CD4-positive, alpha-beta T cell treated with Interleukin-6 at 100 ng/mL for 8 hours (primary cell): ENCODE measurements at regions not wholly inside any gene's neighbourhood (a gene's known extent, or its start where the extent isn't known, plus 50 kb on each side); places are given as distances from the start of the nearest gene placed in this dataset.

Experiments used
- DNase-seq: peaks from one replicate; pipeline ENCODE4 v3.0.0-alpha.2; 2020; ENCODE audit warnings: mixed read lengths, low spot score

DNA sequence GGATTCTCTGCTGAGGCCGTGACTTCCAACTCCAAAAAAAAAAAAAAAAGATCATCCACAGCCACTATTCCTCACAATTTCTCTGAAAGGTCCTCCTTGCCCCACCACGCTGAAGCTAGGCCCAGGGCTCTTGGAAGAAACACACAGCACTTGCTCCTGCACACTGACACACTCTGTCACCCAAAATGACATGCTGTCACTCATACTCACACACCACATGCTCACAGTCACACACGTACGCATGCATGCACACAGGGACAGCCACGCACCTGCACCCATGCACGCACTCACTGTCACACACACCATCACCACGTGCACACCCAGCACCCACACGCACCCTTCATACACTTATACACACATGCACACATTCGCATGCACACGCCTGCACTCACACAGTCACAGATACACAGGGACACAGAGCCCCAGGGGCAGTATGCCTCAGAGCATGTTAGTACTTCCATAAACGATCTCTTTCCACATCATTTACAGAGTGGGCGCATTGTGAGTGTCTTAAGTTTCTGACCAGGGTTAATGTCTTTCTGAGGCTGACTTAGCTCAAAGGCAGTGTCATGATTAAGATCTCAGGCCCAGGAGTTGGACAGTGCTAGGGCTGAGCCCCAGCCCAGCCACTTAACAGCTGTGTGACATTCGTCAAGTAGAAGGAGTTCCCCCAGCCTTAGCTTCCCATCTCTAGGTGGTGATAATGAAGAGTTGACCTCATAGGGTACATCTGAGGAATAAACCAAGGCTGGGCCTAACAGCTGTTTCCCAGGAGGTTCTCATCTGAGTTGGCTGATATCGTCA lies 93.4 kb downstream of the GLI2 start:
- no peak for DNase-seq

DNA sequence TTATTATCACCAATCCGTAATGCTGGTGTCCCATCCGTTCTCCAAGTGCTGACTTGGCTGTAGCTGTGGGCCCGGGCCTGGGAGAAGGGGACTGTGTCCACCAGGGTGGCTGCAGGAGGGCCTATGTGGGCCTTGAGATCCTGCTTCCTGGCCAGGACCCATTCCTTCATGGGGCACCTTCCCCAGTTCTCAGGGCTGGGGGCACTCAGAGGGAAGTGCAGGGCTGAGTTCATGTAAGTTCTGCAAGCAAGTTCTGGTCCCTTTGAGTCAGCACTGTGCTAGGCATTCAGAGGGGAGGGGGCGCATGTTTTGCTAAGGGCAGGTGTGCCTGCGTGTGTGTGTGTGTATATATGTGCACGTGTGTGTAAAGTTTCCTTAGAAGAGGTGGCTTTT lies 94.0 kb downstream of the GLI2 start:
- DNase-seq, result no peak

GRCh38 chr2:120830096-120830830 lies 94.6 kb downstream of the GLI2 start:
- no peak for DNase-seq

DNA sequence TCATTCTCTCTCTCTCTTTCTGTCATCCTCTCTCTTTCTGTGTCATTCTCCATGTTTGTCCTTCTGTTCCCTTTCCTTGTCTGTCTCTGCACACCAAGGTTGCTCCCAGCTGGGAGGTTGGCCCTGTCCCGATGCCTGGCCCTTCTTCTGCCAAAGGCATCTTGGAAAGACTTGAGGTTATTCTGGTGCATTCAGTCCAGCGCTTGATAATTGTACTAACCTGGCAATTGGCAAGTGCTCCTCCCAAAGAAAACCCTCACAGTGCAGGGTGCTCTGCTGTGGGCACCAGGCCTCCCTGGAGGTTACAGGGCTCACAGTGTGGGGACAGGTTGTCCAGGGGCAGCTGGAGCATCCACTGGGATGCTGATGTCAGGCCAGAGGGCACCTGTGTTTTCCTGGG lies 95.4 kb downstream of the GLI2 start:
- DNase-seq, result no peak

DNA sequence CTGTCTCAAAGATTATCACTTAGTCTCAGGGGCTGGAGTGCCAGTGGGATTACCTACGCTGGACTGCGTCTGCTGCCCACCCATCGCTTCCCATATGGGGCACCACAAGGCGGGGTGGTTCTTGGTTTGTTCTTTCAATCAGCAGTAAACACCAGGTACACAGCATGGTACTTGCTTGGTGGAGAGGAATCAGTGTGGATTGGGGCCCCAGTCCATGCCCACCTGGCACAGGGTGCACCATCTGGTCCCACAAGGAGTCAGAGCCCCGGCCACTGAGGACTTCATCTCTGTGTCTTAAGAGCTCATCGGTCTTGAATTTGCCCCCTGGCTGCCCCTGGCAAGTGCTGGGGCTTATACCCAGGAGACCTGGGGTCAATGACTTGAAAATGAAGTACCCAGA lies 96.2 kb downstream of the GLI2 start:
- no peak for DNase-seq

- no peak for DNase-seq
Measured at GRCh38 chr2:120832296-120833070, 96.8 kb downstream of the GLI2 start.

DNA sequence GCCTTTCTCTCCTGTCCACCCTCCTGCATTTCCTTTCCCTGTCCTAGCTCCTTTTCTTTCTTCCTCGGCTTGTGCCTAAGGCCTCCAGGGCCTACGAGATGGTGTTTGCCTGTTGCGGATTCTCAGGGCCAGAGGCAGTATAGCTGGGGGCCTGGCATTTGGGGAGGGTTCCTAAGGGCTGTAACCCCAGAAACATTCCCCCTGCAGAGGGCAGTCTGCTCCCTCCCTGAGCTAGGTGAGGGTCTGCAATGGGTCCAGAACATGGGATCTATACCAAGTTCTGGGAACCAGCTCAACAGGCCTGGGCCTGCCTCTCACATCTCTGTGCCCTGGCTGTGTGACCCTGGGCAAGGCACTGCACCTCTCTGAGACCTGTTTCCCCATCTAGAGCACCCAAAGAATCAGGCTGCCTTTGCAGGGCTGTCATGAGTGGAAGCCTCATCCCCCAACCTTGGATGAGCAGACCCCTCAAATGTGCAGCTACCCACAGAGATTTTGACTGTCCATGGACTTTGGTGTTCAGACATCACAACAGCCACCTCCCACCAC lies 97.5 kb downstream of the GLI2 start:
- DNase-seq, result no peak

DNA sequence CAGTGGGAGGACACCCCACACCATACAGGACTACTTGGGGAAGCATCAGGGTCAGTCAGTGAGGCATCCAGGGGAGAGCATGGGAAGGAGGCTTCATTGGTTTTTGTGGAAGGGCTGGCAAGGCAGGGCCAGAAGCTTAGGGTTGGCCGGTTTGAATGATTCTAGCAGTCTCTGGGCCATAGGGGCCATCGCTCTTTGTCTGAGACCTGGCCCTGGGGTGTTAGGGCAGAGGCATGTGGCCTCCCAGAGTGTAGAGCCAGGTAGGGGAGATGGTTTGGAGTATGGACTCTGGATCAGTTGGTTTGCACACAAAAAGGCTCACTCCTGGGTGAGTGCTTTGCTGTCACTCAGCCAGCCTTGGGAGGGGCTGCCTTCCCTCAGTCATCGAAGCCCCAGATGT lies 98.5 kb downstream of the GLI2 start:
- DNase-seq, result no peak

- DNase-seq, result no peak
Measured at GRCh38 chr2:120836281-120836680, 100.6 kb downstream of the GLI2 start.

DNA sequence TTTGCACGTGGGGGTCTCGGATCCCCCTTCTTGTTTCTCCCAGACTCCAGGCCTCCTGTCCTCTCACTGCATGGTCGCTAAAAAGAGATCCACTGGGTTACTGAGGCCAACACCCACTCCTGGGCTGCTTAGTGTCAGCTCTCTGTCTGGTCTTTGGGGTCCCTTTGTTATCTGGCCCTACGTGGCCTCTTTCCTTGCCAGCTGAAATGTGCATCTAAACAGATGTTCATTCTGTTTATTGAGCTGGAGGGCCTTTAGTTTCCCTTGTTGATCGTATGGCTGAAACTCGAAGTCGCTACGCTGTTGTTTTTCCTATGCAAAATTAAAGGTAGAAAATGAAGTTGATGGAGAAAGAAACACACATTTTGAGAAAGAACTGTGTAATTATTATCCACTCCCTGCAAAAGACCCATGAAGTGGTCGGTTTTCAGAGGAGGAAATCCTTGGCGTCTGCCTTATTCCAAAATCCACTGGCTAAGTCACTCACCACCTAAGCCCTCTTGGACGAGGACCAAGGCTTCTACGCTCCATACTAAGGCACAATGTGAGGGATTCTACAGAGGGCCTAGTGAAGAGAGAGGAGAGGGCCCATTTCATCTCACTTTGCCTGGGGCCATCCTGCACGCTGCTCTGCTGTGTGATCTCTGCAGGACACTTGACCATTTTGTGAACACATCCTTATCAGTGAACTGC lies 105.3 kb downstream of the GLI2 start:
- no peak for DNase-seq

DNA sequence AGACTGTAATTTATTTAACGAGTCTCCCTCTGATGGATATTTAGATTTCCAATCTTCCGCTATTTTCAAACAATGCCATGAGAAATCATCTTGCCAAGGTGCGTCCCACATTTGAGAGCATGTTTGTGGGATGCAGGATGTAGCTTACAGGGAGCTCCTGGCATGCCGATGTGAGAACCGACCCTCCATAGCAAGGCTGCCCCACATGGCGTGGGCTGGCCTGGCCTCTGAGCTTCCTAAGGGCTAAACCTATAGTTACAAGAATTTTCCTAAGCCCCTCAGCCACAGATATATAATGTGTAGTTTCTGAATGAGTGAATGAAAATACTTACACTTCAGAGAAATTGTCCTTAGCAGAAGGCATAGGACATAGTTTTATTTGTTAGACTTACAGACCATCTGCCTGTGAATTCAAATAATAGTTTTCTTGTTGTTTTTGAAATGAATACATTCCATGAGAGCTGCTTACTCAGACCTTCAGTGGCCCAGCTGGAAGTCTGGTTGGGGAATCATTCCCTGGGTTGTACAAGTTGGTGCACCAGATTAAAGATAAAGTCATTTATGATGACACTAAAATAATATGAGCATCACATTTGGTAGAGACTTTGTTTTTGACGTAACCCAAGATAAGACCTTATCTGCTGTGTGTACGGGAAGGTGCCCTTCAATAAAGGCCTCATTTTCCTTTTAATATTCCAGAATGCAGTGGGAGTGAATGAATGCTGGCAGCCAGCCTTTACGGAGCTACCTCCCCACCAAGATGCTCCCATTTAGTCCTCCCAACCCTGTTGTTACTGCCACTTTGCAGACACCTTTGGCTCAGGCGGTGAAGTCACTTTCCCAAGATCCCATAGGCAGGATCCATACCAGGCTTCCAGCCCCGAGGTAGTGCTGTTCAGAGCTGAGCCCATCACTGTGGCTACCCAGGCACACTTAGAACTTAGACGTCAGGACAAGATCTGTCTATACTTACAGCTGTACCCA lies 107.1 kb downstream of the GLI2 start:
- no peak for DNase-seq

GRCh38 chr2:120844070-120844738 lies 108.5 kb downstream of the GLI2 start:
- no peak for DNase-seq

- no peak for DNase-seq
Measured at GRCh38 chr2:120845277-120845676, 109.6 kb downstream of the GLI2 start.

DNA sequence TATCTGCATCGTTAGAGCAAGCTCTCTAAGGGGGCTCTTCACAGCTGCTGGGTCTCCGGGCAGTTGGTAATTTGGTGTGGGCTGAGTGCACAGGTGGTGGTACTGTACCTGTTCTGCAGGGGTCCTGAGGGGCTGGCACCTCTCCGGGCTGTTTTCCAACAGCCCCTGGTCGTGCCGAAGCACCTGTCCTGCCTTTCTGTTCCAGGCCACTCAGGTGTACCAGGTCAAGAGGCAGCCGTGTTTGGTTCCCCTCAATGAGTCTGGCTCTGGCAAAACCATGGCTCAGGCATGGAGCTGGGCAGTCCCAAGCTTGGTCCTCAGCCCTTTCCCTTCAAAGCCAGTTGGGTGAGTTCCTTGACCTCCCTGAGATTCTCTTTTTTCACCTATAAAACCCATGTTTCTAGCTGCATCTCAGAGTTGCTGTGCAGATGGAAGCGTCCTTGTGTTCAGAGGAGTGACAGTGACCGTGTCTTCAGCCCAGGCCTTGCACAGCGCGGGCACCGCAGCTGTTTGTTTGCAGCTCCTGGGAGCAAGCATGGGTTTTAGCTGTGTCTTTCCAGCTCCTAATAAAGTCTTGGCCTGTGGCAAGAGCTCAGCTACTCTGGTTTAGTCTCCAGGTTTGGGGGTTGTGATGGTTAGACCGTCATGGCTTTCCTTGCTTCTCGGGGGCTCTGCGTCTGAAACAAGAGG lies 110.9 kb downstream of the GLI2 start:
- no peak for DNase-seq

- DNase-seq, result no peak
Measured at GRCh38 chr2:120847700-120848321, 112.1 kb downstream of the GLI2 start.

DNA sequence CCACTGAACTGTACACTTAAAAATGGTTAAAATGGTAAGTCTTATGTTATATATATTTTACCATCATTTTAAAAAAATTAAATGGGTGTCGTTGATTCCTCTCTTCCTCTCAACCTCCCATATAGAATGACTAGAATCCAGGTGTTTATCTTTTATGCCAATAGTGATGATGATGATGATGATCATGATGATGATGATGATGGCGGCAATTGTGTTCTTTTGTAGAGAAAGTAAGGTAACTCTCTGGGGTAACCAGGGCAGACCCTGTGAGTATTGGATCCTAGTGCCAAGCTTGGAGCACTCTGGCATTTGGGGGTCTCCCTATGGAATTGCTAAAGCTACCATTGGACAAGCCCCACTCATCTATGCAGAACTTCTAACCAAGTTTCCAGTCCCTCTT lies 113.6 kb downstream of the GLI2 start:
- DNase-seq, result no peak

- DNase-seq, result no peak
Measured at GRCh38 chr2:120850551-120850950, 114.9 kb downstream of the GLI2 start.

DNA sequence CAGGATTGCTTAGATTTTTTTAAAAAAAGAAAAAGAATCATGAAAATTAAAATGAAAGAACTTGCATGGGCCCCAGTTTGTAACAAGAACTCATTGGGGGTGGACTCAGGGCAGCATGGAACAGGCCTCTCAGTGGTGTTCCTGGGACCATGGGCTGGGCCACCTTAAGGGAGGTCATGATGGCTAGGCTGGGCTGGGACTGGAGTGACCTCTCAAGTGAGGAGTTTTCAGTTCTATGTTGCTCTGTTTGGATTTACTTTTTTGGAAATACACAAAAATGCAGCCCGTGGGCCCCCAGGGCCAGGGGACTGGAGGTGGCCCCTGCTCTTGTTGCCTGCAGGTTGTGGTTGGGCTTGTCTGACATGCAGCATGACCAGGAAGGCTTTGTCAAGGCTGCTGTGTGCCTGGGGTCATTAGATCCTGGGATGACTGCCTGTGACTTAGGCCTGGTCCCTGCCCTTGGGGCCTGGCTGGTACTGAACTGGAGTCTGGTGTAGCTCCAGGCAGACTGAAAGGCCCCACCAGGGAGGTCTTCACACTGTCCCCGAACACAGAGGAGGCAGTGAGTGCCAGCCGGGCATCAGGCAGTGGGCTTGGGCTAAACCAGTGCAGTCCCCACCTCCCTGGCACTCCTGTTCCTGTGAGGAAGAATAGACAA lies 115.6 kb downstream of the GLI2 start:
- DNase-seq, result no peak
